Mammary epithelial cell (primary cell): ENCODE measurements at regions not wholly inside any gene's neighbourhood (a gene's known extent, or its start where the extent isn't known, plus 50 kb on each side); places are given as distances from the start of the nearest gene placed in this dataset.

Source experiments
- CTCF ChIP-seq, 2 donors: IDR thresholded peaks in 1 of 2; conservative IDR thresholded peaks in 1 of 2; 2 replicates each; pipeline ENCODE4 v1.5.1; 2011 to 2012; ENCODE audit warnings: inconsistent platforms in 2 of 2, low read length in 2 of 2, mild to moderate bottlenecking in 2 of 2, control low read depth in 1 of 2, low read depth in 1 of 2; ENCODE audit not compliant: insufficient read depth in 1 of 2; ENCODE audit errors: extremely low read depth in 1 of 2
- EZH2 ChIP-seq: IDR thresholded peaks from 2 replicates; pipeline ENCODE4 v1.6.1; 2012; ENCODE audit warnings: low read length, inconsistent platforms, borderline replicate concordance

DNA sequence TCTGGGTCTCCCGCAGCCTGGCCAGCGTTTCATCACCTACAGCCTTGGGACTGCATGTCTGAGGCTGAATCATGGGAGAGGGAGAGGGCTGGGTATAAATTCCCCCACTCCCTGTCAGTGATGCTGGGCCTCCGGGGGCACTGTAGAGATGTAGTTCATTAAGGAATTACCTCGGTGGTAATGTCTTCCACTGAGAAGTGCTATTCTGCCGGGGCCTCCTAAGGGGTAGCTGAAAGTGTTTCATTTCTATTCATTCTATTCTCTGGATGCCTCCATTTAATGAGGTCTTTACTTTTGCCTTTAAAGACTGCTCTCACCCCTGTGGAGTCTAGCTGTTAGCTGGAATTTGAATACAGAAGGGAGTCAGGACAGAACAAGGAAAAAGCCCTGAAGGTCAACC is 116.4 kb upstream of the HS3ST4 start:
- TF ChIP-seq CTCF (conservative IDR thresholded peaks at IDR 0.05 in 1 of 2, IDR thresholded peaks at IDR 0.05 in 1 of 2; ENCODE audit: extremely low read depth in 1 of 2, insufficient read depth in 1 of 2, low read depth in 1 of 2, low read length in 2 of 2) (no peak), EZH2 (no peak)
